ENCODE measurements at regions not wholly inside any gene's neighbourhood (a gene's known extent, or its start where the extent isn't known, plus 50 kb on each side); places are given as distances from the start of the nearest gene placed in this dataset.

GRCh38 chr2:78262713-78263375, 740.7 kb upstream of the LRRTM4 start:
- TF ChIP-seq POLR2A (IDR thresholded peaks at IDR 0.05; ENCODE audit: low read depth, low read length) (no peak), MXI1 (IDR thresholded peaks at IDR 0.05; ENCODE audit: borderline replicate concordance, low read depth, low read length) (no peak), FOS (IDR thresholded peaks at IDR 0.05; ENCODE audit: low read depth, low read length) (no peak), NFE2L2 (IDR thresholded peaks at IDR 0.05; ENCODE audit: low read depth, low read length) (no peak), CTCF (conservative IDR thresholded peaks at IDR 0.05; ENCODE audit: low read depth, low read length) (no peak), ELK1 (IDR thresholded peaks at IDR 0.05; ENCODE audit: borderline replicate concordance, low read depth, low read length) (no peak), CEBPB (IDR thresholded peaks at IDR 0.05; ENCODE audit: low read depth, low read length) (no peak)
- Histone ChIP-seq H3K9me3 (ENCODE audit: control insufficient read depth, insufficient read depth, low read length) (no peaks in the 10 kb centered on the region; the same call in none of the 2 replicates), H3K27me3 (ENCODE audit: control insufficient read depth, insufficient read depth, low read length) (no peaks in the 10 kb centered on the region), H2AK9ac (replicated peaks; ENCODE audit: low read depth, low read length, poor library complexity) (no peak overlapping the region), H4K8ac (ENCODE audit: low read depth in 2 of 2, low read length in 2 of 2) (no peak overlapping the region), H2AK5ac (ENCODE audit: low read depth, low read length) (no peak overlapping the region), H3K18ac (ENCODE audit: low read depth, low read length) (no peak overlapping the region), H3K4ac (ENCODE audit: low read depth, low read length) (no peak overlapping the region), H2BK5ac (ENCODE audit: low read depth, low read length, poor library complexity, severe bottlenecking) (no peak overlapping the region), H3K23ac (ENCODE audit: low read depth, low read length) (no peak overlapping the region), H2BK15ac (ENCODE audit: low read depth, low read length) (no peak overlapping the region), H3K79me1 (ENCODE audit: low read depth in 1 of 2, low read length in 2 of 2) (no peaks in the 10 kb centered on the region), H4K5ac (ENCODE audit: low read depth, low read length) (no peak overlapping the region), H3K4me3 (ENCODE audit: insufficient read depth, low read depth, low read length) (no peak overlapping the region), H3K14ac (replicated peaks; ENCODE audit: low read depth, low read length) (no peak overlapping the region), H3K36me3 (ENCODE audit: control insufficient read depth, insufficient read depth, low read length) (no peaks in the 10 kb centered on the region), H3K4me2 (ENCODE audit: low read depth, low read length) (no peak overlapping the region), H4K20me1 (ENCODE audit: insufficient read depth, low read length) (no peaks in the 10 kb centered on the region), H3K56ac (ENCODE audit: extremely low read depth, insufficient read depth, low read length) (no peak overlapping the region), H3K4me1 (ENCODE audit: control insufficient read depth, insufficient read depth, low read length) (no peaks in the 10 kb centered on the region), H2AFZ (replicated peaks; ENCODE audit: low read length, poor library complexity) (no peak overlapping the region), H2BK120ac (ENCODE audit: low read depth, low read length) (no peak overlapping the region), H3K27ac (ENCODE audit: insufficient read depth, low read length) (no peak overlapping the region), H2BK20ac (ENCODE audit: low read depth, low read length) (no peak overlapping the region), H3K9me1 (ENCODE audit: insufficient read depth, low read length) (no peaks in the 10 kb centered on the region), H4K91ac (ENCODE audit: insufficient read depth, low read depth, low read length) (no peak overlapping the region), H3K9ac (ENCODE audit: low read depth, low read length) (no peak overlapping the region)
- BruUV-seq (replicated peaks): no TSS peak
- no CpG with 5 or more reads among the region's 2 CpGs for WGBS, 2 experiments (ENCODE audit: extremely low coverage in 2 of 2, insufficient read length in 1 of 2)
- DNase-seq (no peak), ATAC-seq (ENCODE audit: low read depth) (no peak)
- ChIA-PET CTCF (no interaction called here), POLR2A (ENCODE audit: unreplicated experiment) (no interaction called here)
- intact Hi-C loops (cut with micrococcal nuclease) (no loop called here), dilution Hi-C loops (cut with HindIII; ENCODE audit: low sequenced_read_pairs, unreplicated experiment) (no loop called here), in situ Hi-C loops (cut with MboI; ENCODE audit: low sequenced_read_pairs) (no loop called here)

Measured in IMR-90 (cell line).